ENCODE measurements at regions not wholly inside any gene's neighbourhood (a gene's known extent, or its start where the extent isn't known, plus 50 kb on each side); places are given as distances from the start of the nearest gene placed in this dataset.

DNA sequence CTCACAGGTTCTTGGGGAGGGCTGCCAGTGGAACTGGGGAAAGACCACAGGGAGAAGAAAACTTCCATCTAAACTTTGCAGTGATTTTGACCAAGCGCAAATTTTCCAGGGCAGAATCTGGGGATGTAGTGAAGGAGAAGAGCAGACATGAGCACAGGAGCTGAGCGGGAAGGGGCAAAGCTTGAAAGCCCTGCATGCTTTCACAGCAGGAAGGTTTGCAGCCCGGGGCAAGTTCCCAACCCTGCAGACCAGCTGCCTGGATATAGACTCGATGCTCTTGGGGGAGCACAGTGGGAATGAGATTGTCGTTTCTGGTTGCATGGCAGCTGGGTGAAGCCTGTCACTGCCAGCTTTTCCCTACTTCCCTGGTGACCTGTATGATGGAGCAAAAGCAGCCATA is 276.8 kb upstream of the RORB start:
- no peak for DNase-seq (ENCODE audit: low read depth)

DNA sequence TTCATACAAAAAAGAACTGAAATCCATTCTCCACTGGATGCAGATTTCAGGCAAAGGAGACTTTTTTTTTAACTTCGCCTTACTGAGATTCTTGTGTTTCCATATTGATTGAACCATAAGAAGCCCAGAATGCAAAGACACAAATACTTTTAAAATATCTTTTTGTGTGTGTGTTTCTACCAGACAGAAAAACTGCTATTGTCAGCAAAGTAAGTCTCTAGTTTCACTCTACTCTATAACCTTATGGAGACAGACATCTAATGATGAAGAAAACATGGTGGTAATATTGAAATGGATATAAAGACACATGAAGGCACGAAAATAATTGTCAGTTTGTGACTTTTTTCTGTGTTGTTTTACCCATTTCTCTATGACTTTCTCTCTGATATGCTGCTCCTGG is 260.3 kb upstream of the RORB start:
- no peak for DNase-seq (ENCODE audit: low read depth)

DNA sequence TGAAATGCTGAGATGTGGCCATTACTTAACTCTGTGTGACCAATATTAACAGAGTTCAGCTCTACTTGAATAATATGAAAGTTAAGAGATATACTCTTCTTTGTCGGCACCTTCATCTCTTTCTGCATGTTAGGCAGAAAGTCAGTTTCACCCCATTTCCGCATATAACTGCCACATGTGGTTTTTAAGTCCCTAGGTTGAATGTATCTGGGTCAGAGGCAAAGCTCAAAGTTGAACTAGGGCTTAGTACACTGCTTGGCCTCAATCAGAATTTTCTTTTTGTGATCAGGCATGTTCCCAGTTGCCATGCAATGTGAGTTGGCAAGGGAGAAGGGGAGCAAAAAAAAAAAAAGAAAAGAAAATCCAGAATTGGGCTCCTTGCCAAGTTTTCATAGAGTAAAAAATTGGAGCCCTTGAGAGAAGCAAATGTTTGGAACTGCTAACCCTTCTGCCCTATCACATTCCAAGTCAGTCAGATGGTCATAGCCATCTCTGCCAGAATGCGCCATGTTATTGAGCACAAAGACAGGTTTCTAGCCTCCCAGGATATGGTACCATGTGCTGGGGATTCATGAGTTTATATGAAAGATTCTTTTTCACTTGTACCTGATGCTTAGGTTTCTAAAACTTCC is 251.2 kb upstream of the RORB start:
- no peak for DNase-seq (ENCODE audit: low read depth)

DNA sequence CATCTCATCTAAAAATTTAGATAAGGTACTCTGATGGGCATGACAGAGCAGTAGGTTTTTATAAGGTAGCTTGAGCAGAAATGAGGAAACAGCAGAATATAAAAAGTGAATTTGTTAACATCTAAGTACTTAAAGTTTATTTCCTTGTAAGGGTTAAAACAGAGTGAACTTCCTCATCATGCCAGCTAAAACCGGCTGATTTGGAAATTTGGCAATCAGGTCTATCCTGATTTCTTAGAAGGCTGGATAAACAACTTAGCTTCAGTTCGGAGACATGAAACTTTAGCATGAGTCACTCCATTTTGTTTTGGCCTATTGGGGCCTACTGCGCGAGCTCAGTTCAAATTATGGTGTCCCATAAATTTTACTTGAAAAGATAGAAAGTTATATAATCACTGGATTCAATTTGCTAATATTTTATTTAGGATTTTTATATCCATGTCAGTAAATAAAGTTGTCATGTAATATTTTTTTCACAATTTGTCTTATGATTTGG is 241.6 kb upstream of the RORB start:
- no peak for DNase-seq (ENCODE audit: low read depth)

DNA sequence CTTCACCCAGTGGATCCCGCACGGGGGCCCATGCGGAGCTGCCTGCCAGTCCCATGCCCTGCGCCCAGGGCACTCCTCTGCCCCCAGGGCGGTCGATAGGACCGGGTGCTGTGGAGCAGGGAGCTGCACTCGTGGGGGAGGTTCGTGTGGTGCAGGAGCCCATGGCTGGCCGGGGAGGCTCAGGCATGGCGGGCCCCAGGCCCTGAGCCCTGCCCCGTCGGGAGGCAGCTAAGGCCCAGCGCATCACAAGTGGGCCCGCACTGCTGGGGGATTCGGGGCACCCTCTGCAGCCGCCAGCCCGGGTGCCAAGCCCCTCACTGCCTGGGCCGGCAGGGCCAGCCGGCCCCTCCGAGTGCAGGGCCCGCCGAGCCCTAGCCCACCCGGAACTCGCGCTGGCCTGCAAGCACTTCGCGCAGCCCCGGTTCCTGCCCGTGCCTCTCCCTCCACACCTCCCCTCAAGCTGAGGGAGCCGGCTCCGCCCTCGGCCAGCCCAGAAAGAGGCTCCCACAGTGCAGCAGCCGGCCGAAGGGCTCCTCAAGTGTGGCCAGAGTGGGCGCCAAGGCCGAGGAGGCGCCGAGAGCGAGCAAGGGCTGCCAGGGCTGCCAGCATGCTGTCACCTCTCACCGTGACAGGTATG is 221.1 kb upstream of the RORB start:
- no peak for DNase-seq (ENCODE audit: low read depth)

DNA sequence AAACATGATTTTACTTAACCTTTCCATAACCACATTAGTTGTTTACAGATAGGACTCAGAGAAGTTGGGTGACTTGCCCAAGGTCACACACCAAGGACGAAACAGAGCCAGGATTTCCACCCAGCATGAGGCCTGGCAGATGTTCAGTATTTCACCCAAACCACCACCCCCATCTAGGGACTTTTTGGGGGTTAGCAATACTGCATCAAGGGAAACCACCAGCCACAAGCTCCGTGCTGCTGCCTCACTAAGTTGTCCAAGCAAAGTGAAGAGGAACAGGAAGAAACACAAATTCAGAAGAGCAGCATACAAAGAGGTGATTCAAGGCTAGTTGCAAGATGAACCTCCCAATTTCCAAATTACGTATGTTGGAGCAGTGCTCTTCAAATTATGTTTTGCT is 219.6 kb upstream of the RORB start:
- DNase-seq (ENCODE audit: low read depth) = no peak

DNA sequence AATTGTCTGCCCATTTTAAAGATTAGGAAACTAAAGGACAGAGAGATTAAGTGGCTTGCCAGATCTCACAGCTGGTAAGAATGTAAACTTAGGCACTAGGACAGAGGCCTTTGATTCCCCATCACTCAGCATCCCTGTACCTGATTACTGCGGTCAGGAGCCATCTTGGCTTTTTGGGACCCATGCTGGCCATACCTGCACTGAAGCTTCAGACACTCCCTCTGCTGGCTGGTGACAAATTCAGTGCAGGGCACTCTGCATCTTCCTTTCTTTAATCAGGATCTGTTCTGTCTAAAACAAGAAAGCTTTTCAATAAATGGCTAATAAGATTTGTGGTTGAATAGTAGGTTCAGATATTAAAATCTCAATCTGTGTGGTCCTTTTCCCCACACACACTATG is 215.5 kb upstream of the RORB start:
- DNase-seq (ENCODE audit: low read depth) = no peak

DNA sequence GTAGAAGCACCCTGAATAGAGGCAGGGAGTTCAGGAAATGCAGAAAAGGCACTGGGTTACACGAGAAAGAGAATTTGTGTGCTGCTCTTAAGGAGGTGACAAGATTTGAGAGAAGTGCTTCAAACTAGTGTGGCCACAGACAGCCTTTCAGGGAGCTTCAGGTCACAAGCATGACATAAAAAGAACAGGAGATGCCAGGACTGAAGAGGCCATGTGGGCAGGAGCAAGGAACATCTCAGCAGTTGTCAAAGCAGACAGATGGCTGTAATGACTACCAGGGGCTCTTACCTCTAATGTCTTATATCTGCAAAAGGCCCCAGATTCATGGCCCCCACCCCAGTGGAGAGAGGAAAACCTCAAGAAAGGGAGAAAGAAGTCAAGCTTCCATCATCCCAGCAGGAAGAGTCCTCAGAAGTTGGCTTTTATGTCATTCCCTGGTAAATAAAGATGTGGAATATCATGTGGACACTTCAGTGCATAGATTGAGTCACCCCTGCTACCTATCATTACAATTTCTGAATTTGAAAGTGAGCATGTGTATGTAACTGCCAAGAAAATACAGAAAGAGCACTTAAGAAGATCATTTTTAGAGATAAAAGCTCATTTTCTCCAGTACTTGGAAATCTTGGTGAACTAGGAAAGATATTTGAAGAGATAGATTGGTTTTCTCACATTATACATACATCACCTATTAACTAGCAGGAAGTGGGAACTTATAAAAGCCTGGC is 214.4 kb upstream of the RORB start:
- DNase-seq (ENCODE audit: low read depth) = no peak

DNA sequence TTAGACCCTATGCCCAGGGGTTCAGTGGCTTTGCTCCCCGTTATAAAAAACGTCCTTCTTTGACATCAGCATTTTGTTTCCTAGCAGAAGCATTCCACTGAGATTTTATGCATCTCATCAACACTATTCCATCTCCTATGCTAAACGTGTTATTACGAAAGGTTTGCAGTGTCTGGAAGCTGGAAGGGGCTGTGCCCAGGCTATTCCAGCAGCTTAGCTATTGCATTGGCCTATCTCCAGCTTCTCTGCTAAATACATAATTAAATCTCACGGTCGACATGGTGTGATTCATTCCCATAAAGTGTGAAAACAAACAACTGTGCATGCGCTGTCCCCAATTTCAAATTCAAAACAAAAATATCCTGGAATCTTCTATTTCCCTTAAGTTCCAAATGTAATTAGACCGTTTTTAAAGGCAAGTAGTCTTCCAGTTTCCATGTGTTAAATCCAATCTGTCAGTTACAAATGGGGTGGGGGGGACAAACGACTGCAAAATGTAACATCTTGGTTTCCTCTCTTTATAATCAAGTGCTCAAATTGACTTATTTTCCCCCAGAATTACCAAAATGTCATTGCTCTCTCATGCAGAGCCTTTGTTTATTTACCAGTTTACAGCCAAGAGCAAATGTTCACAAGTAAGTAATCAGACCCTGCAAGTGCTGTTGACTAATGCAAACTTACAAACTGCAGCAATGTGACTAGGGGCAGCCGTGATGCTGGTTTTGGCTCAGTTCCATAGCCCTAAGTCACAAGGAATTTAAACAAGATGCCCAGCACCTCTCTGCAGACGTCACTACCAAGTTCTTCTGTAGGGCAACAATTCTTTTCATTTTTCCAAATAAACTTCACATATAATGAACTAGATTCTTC is 212.3 kb upstream of the RORB start:
- no peak for DNase-seq (ENCODE audit: low read depth)

DNA sequence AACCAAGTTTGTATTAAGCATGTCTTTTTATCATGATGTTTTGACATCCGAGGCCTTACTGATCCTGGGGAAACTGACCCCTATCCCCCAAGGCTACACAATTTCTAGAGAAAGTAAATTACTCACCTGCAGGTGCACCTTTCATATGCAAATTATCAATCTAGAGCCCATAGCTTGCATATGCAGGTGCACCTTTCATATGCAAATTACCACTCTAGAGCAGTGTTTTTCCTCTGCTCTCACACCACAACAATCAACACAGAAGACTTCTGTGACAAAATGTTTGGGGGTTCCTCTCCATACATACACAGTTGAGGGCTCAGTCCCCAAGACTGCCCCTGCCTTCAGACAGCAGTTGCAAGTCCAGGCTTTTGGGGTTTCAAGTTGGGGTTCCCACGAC is 203.7 kb upstream of the RORB start:
- DNase-seq (ENCODE audit: low read depth) = no peak

DNA sequence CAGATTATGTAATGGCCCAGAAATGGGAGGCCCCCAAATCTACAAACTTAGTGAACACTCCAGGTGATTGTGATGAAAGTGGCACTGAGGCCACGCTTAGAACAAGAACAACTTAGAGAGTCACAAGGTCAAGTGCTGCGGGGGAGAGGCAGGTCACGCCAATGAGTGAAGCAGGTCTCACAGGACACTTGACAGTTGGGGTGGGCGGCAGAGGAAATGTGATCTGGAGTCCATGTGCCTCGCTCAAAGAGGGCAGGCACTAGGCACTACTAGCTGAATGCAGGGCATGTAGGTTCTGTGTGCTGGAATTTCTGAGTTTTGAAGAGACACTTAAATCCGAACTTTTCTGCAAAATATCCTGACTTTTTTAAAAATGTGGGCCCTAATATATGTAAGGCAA is 193.2 kb upstream of the RORB start:
- no peak for DNase-seq (ENCODE audit: low read depth)

DNA sequence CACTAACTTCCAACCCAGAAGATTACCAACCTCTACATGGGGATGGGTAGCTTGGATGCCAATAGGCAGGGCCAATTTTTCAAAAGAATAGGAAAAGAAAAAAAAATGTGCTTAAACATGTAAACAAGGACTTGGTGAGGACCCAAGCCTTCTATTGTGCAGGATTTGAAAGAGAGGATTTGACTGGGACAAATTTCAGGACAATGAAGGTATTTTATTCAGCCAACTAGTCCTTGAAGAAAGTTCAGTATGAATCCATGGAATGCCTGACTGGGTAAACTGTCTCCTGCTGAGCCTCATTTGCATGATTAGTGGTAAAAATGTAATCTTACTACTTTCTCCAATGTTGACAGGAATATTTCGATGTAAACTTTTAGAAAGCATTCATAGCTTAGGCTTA is 192.5 kb upstream of the RORB start:
- DNase-seq (ENCODE audit: low read depth) = no peak

DNA sequence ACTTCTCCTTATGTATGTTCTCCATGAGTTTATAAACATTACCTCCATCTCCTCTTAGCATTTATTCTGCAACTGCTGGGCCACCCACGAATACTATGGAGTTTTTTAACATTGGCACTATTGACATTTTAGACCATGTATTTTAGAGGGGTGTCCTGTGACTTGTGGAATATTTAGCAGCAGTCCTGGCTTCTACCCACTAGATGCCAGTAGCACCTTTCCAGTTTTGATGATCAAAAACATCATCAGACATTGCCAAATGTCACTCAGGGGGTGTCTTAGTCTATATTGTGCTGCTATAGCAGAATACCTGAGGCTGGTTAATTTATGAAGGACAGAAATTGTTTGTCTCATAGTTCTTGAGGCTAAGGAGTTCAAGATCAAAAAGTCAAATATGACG is 187.5 kb upstream of the RORB start:
- DNase-seq (ENCODE audit: low read depth) = no peak

DNA sequence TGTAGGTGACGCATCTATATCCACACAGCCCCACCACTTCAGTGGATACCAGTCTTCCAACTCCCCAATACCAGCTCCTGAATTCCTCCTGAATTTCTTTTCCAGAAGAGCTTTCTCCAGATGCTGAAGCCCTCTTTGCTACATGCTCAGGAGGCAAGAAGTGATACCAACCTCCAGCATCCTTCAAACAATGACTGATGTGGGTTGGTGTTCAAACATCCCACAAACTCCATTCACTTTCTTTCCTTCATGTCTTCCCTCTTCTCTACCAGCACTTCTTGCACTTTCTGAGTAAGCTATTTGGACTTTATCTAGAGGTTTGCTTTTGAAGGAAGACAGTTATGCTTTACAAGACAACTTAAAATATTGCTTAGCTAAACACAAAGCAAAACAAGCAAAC is 179.9 kb upstream of the RORB start:
- no peak for DNase-seq (ENCODE audit: low read depth)

DNA sequence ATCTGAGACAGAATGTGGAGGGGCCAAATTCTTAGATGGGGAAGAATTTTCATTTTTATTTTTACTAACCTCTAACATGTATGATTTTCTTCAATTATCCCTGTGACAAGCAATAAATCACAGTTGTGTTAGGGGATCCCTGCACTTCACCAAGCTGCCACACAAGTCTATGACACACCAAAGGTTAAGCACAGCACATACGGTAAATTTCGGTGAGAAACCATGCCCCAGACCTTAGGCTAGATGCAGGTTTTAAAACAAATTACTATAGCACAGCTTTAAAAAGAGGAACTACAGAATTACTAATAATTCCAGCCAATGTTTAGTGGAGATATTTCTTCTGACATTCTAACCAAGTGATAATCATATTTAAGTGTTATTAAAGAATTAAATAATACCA is 175.7 kb upstream of the RORB start:
- no peak for DNase-seq (ENCODE audit: low read depth)

DNA sequence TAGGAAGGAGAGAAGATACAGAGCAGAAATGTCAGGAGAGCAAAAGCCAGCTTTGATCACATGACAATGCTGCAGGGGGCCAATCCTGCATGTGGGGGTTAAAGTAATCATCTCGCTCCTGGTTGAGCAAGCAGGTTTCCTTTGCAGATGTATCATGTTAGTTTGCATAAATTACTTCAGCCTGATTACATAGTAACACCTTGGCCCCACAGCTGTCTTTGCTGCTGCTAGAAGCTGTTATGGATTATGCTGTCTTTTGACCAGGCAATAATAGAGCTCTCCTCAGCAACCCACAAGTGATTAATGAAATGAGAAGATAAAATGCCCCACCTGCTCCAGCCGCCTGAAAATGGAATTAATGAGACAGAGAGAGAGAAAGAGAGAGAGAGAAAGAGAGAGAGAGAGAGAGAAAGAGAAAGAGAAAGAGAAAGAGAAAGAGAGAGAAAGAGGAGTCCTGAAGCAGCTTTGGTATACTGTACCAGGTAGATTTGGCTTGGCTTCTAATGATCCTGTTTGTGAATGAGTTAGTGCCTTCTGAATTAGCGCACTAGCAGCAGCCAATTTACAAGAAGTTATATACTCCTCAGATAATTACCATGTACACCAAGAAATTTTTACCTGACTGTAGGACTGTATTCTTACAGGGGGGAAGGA is 174.3 kb upstream of the RORB start:
- DNase-seq (ENCODE audit: low read depth) = no peak

DNA sequence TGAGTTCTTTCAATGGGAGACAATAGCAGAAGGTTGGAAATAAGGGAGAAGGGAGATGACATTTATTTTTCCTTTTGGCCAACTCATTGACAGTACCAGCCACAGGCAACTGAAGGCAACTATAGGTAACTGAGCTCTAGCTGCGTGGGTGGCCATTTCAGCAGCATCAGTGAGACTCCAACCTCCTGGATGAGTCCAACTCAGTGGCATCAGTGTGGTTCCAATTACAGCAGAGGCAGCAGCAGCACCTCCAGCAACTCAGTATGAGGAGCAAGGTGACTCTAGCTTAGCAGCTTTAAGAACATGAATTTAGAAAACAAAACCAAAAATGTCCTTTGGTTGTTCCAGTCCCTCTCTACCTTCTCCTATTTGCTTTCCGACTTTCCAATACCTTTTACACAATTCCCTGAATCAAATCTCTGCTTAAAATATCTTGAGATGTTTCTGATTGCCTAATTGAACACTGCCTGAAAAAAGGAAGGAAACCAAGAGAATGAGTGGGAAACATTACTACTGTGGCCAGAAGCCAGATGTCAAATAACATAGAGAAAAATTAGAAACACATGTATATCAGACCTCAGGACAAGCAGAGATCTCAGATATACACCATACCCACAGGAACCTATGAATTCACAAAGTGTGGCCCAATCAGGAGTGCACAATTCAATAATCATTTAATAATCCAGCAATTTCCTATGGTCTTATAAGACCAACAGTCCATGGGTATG is 166.5 kb upstream of the RORB start:
- DNase-seq (ENCODE audit: low read depth) = no peak

DNA sequence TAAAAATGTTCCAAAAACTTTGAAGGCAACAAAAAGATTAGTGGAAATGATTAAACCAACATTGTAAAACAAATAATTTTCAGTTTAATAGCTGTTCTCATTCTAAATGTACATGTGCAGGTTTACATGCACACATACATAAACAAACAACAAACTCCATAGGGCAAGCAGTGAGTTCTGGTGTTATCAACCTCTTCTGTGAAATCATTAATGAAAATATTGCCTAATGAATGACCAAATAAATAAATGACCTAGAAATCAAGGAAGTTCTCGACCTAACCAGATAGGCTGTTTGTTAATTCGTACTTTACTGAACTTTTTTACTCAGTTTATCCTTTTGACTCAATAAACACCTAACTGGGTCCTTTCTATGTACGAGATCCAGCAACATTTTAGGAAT is 165.5 kb upstream of the RORB start:
- no peak for DNase-seq (ENCODE audit: low read depth)

DNA sequence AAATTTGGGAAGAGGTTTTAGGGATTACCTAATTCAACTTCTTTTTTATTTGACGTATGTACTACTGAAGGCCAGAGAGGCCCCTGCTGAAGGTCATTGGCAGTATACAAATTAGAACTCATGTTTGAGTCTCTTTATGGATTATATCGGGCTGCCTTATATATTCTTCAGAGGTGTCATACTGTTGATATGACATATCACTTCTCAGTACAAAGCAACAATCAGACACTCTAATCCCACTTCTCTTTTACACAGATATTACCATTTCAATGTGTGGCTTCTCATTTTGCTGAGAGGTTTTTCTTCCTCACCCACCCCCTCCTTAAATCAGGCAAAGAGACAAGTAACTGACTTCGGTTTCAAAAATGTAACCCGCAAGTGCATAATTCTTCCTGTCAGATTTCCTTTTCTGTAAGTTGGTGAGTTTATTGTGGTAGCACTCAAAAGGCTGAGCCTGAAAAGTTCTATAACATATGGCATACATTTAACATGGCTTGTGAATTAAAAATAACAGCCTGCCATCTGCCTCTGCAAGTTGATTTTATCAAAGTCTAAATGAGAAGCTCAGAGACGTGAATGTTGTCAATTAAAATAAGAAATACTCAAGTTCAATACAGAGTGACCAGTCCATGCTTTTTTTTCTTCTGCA is 163.6 kb upstream of the RORB start:
- no peak for DNase-seq (ENCODE audit: low read depth)

DNA sequence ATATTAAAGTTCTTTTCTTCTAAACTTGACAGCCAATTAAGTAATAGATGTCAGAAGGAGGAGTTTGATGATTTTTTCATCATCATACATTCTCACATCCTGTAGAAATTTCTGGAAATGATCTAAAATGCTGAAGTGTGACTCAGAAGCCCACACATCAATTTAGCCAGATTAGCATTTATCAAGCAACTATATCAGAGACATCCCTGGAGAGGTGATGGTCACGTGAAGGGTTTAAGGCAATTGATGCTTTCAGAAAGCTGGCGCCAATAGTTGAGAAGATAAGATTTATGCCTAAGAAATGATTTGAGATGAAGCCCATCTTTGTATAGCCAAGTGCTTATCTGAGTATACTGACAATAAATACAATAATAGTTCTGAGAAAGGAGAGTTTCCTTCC is 162.9 kb upstream of the RORB start:
- no peak for DNase-seq (ENCODE audit: low read depth)

DNA sequence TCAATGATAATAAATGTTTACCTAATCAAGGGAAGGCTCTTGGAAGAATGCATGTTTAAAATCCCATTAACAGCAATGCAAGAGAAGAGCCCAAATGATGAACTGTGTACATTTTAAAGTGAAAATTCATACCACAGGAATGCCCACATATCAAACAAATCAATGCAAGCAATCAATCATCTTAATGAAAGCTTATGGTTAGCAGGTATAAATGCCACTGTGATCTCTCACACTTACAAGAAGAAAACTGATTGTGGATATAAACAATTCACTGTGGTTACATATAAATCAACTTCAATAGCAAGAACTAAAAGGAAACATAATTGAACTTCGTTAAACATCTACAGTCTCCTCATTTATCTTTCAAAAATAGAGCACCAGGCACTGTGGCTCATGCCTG is 161.0 kb upstream of the RORB start:
- DNase-seq (ENCODE audit: low read depth) = no peak
